HCT116 (cell line): ENCODE measurements at regions not wholly inside any gene's neighbourhood (a gene's known extent, or its start where the extent isn't known, plus 50 kb on each side); places are given as distances from the start of the nearest gene placed in this dataset.

Source experiments
- EZH2phosphoT487 ChIP-seq: fragments of 200-600 bp; IDR thresholded peaks from 2 replicates; pipeline ENCODE4 v1.6.1; 2018; ENCODE audit warnings: antibody characterized with exemption, borderline replicate concordance
- FOSL1 ChIP-seq: IDR thresholded peaks from 2 replicates; pipeline ENCODE4 v1.6.1; 2012; ENCODE audit warnings: low read depth
- MAX ChIP-seq: IDR thresholded peaks from 2 replicates; pipeline ENCODE4 v1.6.1; 2012
- POLR2A ChIP-seq: IDR thresholded peaks from 2 replicates; pipeline ENCODE4 v1.7.0; 2011; ENCODE audit warnings: borderline replicate concordance; ENCODE audit not compliant: insufficient read depth, insufficient read length; ENCODE audit errors: extremely low read depth
- POLR2AphosphoS5 ChIP-seq: IDR thresholded peaks from 2 replicates; pipeline ENCODE4 v1.6.1; 2011; ENCODE audit warnings: mild to moderate bottlenecking, low read depth, low read length, moderate library complexity
- REST ChIP-seq: IDR thresholded peaks from 2 replicates; pipeline ENCODE4 v1.6.1; 2012; ENCODE audit warnings: low read depth
- SIN3A ChIP-seq: IDR thresholded peaks from 2 replicates; pipeline ENCODE4 v1.6.1; 2012; ENCODE audit warnings: low read depth
- TCF7L2 ChIP-seq: IDR thresholded peaks from 2 replicates; pipeline ENCODE4 v1.7.0; 2011; ENCODE audit warnings: borderline replicate concordance, inconsistent platforms; ENCODE audit not compliant: insufficient read depth, insufficient read length; ENCODE audit errors: extremely low read depth
- ZFX ChIP-seq: fragments of 450-650 bp; IDR thresholded peaks from 2 replicates; pipeline ENCODE4 v1.6.1; 2017
- ZNF274 ChIP-seq: fragments of 200-500 bp; sonication (Bioruptor generic); IDR thresholded peaks from 2 replicates; pipeline ENCODE4 v1.6.1; 2014; ENCODE audit warnings: mild to moderate bottlenecking, low read depth, low read length, inconsistent platforms
- TF ChIP-seq, protein P1 (sequence below), 3 experiments: fragments of 200-600 bp in 1 of 3; sonication (generic) in 1 of 3; IDR thresholded peaks in 2 of 3; conservative IDR thresholded peaks in 1 of 3; 2 replicates each; pipeline ENCODE4 v1.5.1; 2012 to 2017; ENCODE audit warnings: low read depth in 2 of 3, low read length in 2 of 3, antibody characterized with exemption in 1 of 3, borderline replicate concordance in 1 of 3, control low read depth in 1 of 3, mild to moderate bottlenecking in 1 of 3, mixed read lengths in 1 of 3, mixed run types in 1 of 3, moderate library complexity in 1 of 3; ENCODE audit not compliant: insufficient read depth in 1 of 3
- TF ChIP-seq, protein P2 (sequence below): IDR thresholded peaks from 2 replicates; pipeline ENCODE4 v1.6.1; 2012

DNA sequence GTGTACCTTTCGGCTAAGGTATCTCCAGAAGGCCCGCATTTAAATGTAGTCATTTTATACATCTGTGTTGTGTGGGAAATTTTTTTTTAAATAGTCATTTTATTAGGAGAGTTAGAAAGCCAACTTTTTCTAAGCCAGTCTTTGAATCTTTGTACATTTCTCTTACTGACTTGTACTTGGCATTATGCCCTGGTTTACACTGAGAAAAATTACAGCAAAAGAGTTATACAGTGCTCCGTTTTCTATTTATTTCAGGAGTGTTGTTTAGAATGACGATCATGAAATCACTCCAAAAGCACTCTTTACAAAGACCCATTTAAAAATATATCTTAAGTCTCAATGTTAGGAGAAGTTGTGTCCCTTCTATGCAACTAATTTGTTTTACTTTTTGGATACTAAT lies 91.8 kb downstream of the CYB561 start:
- TF ChIP-seq, protein P1, sequence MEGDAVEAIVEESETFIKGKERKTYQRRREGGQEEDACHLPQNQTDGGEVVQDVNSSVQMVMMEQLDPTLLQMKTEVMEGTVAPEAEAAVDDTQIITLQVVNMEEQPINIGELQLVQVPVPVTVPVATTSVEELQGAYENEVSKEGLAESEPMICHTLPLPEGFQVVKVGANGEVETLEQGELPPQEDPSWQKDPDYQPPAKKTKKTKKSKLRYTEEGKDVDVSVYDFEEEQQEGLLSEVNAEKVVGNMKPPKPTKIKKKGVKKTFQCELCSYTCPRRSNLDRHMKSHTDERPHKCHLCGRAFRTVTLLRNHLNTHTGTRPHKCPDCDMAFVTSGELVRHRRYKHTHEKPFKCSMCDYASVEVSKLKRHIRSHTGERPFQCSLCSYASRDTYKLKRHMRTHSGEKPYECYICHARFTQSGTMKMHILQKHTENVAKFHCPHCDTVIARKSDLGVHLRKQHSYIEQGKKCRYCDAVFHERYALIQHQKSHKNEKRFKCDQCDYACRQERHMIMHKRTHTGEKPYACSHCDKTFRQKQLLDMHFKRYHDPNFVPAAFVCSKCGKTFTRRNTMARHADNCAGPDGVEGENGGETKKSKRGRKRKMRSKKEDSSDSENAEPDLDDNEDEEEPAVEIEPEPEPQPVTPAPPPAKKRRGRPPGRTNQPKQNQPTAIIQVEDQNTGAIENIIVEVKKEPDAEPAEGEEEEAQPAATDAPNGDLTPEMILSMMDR (IDR thresholded peaks at IDR 0.05 in 2 of 3, conservative IDR thresholded peaks at IDR 0.05 in 1 of 3; ENCODE audit: borderline replicate concordance in 1 of 3, insufficient read depth in 1 of 3, low read depth in 2 of 3, low read length in 2 of 3), result no peak
- TF ChIP-seq FOSL1, result no peak
- TF ChIP-seq POLR2AphosphoS5, result no peak
- TF ChIP-seq ZFX, result no peak
- no peak for TF ChIP-seq TCF7L2
- no peak for TF ChIP-seq REST
- TF ChIP-seq POLR2A, result no peak
- no peak for TF ChIP-seq EZH2phosphoT487
- TF ChIP-seq ZNF274, result no peak
- TF ChIP-seq, protein P2, sequence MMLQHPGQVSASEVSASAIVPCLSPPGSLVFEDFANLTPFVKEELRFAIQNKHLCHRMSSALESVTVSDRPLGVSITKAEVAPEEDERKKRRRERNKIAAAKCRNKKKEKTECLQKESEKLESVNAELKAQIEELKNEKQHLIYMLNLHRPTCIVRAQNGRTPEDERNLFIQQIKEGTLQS, result no peak
- no peak for TF ChIP-seq MAX
- TF ChIP-seq SIN3A, result no peak
